NCI-H774 (cell line): ENCODE measurements at regions not wholly inside any gene's neighbourhood (a gene's known extent, or its start where the extent isn't known, plus 50 kb on each side); places are given as distances from the start of the nearest gene placed in this dataset.
"Not testable (repeated sequence)": the region's sequence is repeated elsewhere in the genome, so short reads cannot be mapped to it uniquely, and the experiment has no call there.

Experiments
- DNase-seq: peaks from one replicate; lab custom pipeline; 2025; lab: John Stamatoyannopoulos, UW

- no peak for DNase-seq
Measured at GRCh38 chr14:44873536-44873935, 88.2 kb downstream of the KLHL28 start.

GRCh38 chr14:44866770-44867169, 95.0 kb downstream of the KLHL28 start:
- DNase-seq = no peak

GRCh38 chr14:44866322-44866721, 95.4 kb downstream of the KLHL28 start:
- no peak for DNase-seq

GRCh38 chr14:44863271-44863670, 98.5 kb downstream of the KLHL28 start:
- DNase-seq = no peak

- DNase-seq = no peak
Measured at GRCh38 chr14:44854114-44854513, 107.6 kb downstream of the KLHL28 start.

- no peak for DNase-seq
Measured at GRCh38 chr14:44847526-44848309, 114.0 kb downstream of the KLHL28 start.

GRCh38 chr14:44846232-44846824, 115.4 kb downstream of the KLHL28 start:
- peak; percentile 43 for DNase-seq

- not testable (repeated sequence) for DNase-seq
Measured at GRCh38 chr14:44835928-44836327, 125.8 kb downstream of the KLHL28 start.

- no peak for DNase-seq
Measured at GRCh38 chr14:44833376-44834060, 128.2 kb downstream of the KLHL28 start.

- no peak for DNase-seq
Measured at GRCh38 chr14:44830371-44830770, 131.4 kb downstream of the KLHL28 start.

GRCh38 chr14:44829021-44829420, 132.7 kb downstream of the KLHL28 start:
- no peak for DNase-seq

- DNase-seq = no peak
Measured at GRCh38 chr14:44828023-44828422, 133.7 kb downstream of the KLHL28 start.

GRCh38 chr14:44820230-44820964, 141.3 kb downstream of the KLHL28 start:
- no peak for DNase-seq

GRCh38 chr14:44814196-44814595, 147.6 kb downstream of the KLHL28 start:
- no peak for DNase-seq

- DNase-seq = no peak
Measured at GRCh38 chr14:44812672-44813071, 149.1 kb downstream of the KLHL28 start.

- no peak for DNase-seq
Measured at GRCh38 chr14:44804391-44804790, 157.4 kb downstream of the KLHL28 start.

GRCh38 chr14:44803239-44803905, 158.4 kb downstream of the KLHL28 start:
- DNase-seq = peak; percentile 47

- DNase-seq = no peak
Measured at GRCh38 chr14:44798386-44799242, 163.1 kb downstream of the KLHL28 start.

GRCh38 chr14:44795725-44796124, 166.0 kb downstream of the KLHL28 start:
- no peak for DNase-seq

GRCh38 chr14:44791730-44792129, 170.0 kb downstream of the KLHL28 start:
- no peak for DNase-seq

- DNase-seq = no peak
Measured at GRCh38 chr14:44788612-44789011, 173.1 kb downstream of the KLHL28 start.
